CD4-positive, alpha-beta T cell treated with Interleukin-6 at 100 ng/mL for 8 hours (primary cell): ENCODE measurements at regions not wholly inside any gene's neighbourhood (a gene's known extent, or its start where the extent isn't known, plus 50 kb on each side); places are given as distances from the start of the nearest gene placed in this dataset.

Experiments
- DNase-seq: peaks from one replicate; pipeline ENCODE4 v3.0.0-alpha.2; 2020; ENCODE audit warnings: mixed read lengths, low spot score

DNA sequence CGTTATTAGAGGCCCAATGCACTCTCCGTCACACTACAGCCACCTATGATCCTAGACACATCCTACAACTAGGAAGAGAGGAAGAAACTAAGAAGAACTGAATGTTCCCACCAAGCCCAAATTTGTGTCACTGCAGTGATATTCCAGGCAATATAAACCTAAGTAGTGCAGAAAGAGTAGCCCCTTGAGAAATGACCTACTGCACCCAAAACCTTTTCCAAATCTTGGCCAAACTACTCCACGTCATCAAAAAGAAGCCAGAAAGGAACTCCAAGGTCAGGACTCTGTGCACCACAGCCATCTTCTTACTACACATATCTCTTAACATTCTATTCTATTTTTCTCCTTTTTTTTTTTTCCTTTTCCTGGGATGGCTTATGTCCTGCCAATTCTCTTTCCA, 60.2 kb downstream of the ADAMTS1 start:
- DNase-seq: no peak

DNA sequence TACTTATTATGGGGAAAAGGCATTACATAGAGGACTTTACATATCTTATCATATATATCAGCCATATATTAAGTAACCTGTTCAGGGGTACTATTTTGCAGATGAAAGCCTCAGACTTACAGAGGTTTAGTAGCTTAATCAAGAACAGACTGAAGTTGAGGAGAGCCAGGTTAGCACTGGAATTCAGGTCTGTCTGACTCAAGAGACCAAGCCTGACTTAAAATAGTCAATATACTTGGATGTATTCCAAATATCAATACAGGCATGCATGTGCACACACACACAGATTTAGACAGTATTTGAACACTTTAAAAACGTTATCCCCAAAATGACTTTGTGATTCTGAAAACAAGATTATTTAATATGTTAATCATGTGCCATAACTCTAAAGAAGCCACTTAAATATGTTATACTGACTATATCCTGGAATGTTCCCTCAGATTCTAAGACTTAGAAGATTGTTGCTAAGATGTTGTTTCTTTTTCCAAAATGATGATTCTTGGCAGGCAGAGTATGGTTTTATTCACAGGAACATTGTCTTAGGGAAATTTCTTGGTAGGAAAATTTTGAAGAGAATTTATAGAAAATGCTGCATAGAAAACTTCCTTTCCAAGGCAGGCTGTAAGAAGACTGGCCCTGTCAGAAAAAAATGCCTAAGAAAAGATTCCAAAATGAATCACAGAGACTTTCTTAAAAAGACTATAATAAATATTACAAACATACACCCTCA, 61.6 kb downstream of the ADAMTS1 start:
- DNase-seq: no peak

DNA sequence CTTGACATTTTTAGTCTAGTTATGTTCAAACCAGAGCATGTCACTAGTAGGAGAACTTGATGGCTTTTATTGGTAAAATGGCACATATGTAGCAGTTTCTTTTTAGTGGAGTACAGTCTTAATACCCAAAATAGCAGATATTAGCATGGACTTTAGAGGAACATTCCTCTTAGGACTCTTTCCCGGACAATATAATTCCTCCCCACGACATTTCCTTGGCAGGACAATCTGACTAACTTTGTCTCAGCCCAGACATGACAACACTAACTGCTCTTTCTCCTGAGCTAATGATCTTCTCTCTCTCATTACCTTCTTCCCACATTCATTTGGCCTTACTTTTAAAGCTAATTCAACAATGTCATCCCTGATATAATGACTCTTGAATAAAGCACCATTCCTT, 62.5 kb downstream of the ADAMTS1 start:
- no peak for DNase-seq

DNA sequence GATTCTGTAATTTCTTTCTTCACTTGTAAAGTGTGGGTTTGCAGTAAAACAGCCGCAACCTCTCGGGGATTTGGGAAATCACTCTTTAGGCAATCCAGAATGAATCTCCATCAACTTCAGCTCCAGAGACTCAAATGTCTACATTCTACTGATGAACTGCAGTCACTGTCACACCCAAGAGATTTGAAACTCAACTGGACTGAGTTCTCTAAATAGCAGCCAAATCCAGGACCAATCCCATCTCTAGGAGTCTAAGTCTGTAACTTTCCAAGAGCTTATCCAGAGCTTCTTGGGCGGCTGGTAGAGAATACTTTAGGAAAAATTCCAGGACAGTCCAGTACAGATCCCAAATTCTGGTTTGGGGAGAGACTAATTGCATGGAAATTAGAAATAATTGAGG, 62.9 kb downstream of the ADAMTS1 start:
- DNase-seq: no peak

DNA sequence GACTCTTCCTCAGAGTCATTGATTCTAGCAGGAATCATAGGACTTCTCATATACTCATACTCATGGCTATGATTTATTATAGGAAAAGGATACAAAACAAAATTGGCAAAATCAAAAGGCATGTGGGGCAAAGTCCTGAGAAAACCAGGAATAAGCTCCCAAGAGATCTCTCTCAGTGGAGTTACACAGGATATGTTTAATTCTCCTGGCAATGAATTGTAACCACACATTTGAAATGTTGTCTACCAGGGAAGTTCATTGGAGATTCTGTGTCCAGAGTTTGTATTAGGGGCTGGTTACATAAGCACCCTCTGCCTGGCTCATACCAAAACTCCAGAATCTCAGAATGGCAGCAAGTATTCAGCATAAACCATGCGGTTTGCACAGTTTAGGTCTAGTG, 63.9 kb downstream of the ADAMTS1 start:
- no peak for DNase-seq

DNA sequence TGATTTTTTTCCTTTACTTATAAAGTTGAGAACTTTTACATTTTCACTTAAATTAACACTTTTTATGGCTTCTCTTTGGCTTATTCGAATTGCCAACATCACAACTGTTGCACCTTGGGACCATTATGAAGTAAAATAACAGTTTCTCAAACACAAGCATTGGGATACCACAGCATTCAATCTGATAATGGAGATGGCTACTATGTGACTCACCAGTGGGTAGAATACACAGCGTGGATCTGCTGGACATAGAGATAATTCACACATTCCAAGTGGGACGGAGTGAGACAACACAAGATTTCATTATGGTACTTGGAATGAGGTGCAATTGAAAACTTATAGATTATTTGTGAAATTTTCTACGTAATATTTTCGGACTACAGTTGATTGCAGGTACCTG, 68.0 kb downstream of the ADAMTS1 start:
- no peak for DNase-seq

DNA sequence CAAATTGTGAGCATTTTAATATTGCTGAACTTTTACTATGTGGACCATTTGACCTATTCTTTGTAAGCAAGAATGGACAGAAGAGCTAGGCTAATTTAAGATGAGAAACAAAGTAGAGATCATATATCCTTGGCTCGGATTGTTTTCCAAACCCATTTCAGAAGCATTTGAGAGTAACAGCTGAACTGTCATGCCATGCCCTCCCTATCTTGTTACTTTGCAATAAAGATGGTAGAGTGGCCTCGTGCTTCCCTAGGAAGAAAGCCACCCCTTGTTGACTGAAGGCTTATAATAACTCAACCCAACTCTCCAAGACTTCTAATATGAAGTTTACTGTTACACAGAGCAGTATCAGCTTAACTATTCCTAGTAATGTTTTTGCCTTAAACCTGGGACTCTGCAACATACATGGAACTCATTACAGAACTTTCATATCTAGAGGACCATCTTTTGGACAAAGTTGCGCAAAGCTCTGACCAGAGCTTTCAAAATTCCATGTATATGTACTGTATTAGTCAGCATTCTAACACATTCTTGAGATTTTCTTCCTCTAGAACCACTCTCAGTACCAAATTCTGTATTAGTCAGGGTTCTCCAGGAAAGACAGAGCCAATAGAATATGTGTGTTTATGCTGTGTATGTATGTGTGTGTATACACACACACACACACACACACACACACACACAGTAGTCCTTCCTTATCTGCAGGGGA, 68.7 kb downstream of the ADAMTS1 start:
- no peak for DNase-seq

DNA sequence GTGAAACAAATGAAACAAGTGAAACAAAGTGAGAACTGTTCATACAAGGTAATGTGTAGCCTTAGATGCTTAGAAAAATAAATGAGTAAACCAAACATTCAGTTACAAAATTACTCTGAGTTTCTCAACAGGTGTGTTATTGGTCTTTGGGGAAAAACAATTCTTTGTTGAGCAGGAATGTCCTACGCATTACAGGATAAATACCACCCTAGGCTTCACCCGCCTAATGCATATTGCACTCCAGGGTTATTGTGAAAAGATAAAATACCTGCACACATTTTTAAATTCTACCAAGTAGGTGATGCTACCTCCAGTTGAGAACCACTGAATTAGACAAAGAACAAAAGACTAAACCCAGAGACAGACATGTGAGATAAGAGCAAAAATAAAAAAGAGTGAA, 72.2 kb downstream of the ADAMTS1 start:
- no peak for DNase-seq

DNA sequence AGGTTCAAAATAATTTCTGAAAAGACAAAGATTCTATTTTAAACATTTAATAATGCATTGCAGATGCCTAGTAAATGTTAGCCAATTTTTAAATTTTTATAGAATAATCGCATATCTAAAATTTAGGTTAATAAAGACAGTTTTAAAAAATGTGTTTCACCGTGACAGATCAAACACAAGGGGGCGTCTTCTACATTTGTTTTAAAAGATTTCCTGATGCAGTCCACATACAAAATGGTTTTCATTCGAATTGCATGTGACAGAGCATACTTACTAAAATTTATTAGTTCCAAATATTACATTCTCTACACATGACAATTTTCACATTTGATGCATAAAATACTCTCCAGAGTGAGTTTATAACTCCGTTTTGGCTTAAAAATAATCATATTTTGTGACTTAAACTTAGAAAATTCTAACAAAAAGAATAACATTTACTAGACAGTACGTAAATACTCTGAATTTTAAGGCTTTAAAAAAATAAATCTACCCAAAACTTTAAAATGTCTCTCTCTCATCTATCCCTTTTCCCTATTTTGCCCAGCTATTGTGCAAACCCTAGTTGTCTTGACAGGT, 75.5 kb downstream of the ADAMTS1 start:
- DNase-seq: no peak

DNA sequence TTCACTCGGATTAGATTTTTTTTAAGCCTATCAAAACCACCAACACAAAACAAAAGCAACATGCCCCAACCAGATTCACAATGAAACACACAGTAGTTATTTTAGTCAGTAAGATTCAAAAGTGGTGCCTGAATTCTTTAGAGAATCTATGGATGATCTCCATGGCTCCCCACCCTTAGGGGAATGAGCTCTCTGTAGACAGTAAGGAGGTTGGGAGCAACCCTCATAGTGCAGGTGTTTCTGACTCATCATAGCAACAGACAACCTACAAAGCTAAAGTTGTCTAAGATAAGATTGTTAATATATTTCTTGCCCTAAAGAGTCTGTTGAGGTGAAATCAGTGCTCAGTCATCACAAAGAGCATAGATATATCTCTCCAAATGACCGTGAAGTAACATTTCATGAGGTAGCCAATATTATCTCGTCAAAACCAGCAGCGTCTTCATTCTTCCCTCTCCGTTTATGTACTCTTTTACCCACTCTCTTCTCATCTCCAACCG, 78.3 kb downstream of the ADAMTS1 start:
- no peak for DNase-seq

DNA sequence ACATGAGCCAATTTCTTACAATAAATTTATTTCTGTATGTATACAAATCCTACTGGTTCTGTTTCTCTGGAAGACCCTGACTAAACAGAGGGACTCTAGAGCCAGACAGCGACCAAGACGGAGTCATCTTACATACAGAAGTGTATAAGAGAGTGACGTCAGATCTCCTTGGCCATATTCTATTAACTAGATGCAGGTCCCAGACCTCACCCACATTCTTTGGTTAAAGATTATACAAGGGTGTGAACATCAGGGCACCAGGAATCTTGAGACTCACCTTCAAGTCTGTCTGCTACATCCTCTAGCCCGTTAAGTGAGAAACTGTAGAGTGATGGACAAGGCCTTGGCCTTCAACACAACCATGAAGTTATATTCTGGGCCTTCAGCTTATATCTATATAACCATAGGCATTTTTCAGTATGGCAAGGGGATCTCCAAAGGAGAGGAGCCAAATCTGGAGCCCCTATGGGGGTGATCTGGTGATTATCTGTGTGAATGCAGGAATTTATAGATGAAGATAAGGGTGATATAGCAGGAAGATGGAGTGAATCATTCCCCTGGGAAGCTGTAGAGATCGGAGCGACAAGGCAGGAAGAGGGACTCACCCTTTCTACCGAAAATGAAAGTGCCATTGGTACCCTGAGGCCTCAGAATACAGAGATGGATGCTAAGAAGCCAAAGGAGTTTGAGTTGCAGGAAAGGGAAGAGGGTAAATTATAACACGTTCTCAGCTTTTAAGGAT, 83.9 kb downstream of the ADAMTS1 start:
- no peak for DNase-seq

DNA sequence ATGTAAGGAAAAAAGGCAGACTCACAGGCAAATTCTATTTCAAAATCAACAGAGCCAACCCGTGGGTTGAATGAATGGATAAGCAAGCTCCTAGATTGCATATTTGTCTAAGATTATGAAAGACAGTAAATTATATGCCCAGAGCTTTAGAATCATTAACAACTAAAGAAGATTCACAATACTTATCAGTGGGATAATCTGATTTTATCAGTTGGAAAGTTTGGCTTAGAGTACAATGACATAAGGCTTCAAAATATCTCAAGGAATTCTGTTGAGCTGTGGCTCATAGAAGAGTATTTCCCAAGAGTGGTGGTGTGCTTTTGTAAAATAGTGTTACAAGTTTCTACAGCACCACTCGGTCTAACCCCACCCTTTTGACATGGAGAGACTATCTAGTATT, 85.5 kb downstream of the ADAMTS1 start:
- no peak for DNase-seq

DNA sequence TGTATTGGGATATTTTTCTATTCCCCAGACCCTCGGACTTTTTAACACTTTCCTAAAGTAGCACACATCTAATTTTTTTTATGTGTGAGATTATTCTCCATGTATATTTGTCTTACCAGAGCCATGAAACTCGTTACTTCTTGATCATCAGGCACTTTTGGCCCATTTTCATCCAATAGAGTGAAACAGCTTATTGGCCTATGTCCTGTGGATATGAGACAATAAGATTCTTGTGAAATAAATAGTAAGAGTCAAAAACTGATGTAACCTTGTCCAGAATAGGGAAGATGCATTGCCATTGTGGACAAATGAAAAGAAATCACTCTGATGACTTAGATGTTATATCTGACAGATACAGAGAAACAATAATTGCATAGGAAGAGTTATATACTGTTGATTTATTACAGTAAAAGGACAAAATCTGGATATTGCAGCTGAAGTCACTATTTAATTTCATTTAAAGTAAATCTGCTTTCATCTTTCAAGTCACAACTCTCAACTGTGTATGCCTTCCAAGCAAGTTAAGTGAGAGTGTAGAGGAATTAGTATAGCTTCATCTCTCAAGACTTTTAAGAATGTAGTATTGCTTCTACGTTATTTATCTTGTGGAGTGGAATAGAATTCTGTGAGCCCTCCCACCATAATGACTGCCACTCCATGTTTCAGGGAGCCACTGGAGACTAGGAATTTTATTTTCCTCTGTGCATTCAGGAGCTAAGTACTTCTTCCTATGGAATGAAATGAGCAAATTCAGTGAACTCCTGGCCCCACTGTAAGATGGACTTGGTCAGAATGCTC, 86.9 kb downstream of the ADAMTS1 start:
- no peak for DNase-seq

DNA sequence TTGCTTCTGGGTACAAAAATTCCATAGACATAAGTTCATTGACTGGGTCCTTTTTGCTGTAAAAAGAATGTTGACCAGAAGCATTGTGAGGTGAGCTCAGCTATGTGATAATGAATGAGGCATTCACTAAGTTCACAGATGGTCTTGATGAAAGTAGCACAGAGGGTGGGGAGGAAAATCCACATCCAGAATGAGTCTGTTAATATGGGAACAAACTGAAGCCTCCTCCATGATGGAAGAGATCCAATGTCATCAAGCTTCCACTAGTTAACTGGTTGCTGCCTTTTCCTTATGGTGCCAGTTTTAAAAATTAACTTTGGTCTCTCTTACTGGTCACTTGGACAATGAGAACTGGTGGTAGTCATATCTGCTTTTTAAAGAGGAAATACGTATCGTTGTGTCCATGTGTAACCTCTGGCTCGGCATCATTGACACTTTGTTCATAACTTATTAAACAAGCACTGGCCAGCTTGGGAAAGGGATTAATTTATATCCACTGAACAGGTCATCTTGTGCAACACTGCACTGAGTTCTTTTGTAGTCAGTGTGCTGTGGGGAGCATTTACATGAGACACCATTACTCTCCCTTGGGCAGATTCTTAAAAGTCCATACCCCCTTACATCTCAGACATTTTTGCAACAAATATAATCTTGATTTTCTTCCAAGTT, 88.6 kb downstream of the ADAMTS1 start:
- DNase-seq: no peak

DNA sequence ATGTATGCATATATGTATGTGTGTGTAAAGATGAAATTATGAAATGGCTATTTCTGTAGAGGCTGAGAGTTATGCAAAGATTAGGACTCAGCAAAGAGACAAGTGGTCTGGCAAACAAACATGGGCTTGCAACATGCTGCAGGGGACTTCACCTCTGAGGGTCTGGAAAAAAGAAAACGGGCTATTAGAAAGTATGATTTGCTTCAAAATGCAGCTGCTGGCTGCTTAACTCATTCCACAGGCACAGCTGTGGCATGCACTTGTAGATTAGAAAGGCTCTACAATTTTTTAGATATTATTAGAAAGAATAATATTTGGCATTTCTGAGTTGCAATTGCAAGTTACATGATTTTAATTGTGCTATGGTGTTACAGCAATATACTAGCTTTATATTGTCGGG, 90.4 kb downstream of the ADAMTS1 start:
- no peak for DNase-seq

DNA sequence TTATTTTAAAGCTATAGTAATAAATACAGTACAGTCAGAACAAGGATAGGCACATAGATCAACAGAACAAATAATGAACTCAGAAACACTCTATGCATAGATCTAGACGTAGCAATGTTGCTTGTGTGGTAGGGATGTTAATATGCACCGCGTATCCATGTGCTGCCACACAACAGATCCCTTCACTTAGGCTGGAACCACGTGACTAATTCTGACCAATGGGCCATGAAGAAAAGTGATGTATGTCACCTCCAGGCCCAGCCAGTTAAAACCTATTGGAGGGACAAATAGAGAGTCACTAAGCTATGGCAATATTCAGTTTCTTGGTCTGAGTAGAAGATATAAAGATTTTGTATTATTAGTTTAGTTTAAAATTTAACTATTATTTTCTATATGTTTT, 91.4 kb downstream of the ADAMTS1 start:
- no peak for DNase-seq

DNA sequence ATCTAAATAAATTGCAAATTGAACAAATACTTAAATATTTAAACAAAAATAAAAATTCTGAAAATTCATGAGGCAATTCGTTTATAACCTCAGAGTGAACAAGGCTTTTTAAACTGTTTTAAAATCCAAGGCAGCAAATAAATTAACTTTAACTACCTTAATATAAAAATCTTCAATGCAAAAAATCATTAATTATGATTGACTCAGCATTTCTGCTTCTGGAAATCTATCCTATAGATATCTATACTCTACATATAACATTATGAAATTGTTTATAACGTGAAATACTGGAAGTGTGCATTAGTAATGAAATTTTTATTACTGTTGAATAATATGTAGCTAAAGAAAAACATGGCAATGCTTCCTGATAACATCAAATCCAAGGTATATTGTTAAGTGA, 92.4 kb downstream of the ADAMTS1 start:
- DNase-seq: no peak

DNA sequence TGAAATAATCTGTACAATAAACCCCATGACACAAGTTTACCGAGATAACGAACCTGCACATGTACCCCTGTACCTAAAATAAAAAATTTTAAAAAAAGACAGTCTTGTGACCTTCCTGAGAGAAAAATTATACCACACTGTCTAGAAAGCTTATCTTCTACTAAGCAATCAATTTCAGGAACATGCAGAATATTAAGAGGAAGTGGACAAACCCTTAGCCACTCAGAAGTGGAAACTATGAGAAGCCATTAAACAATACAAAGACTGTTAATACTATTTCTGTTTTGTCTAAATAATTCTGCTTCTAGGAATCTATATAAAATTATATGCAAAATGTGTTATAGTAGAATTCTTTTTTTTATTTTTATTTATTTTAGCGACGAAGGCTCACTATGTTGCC, 93.9 kb downstream of the ADAMTS1 start:
- DNase-seq: no peak

DNA sequence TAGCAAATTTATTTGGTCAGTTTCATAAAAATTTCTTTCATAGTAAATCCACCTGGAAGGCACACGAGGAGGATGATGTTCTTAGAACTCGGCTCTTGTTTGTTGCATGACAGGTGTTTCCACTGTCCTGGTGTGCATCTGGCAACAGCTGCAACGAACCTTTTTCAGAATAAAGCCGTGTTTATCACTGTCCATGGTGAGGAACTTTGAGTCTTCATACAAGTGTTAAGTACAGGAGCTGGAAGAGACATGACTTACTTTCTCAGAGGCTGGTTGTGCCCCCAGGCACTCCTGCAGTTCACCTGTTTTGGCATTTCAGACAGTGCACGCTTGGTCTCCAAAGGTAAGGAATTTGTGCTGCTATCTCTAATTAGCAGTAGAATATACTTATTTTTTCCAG, 97.1 kb downstream of the ADAMTS1 start:
- DNase-seq: no peak

DNA sequence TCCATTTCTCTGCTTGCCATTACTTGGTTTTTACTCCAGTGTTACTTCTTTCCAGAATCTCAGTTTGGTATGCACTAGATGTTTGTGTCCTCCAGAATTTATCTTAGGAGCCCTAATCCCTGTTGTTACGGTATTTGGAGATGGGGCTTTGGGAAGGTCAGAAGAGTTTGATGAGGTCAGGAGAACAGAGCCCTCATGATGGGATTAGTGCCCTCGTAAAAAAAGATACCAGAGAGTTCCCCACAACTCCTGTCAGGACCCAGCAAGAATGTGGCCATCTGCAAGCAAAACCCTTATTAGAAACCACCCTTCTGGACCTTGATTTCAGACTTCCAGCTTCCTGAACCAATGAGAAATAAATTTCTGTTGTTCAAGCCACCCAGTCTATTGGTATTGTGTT, 98.0 kb downstream of the ADAMTS1 start:
- no peak for DNase-seq

DNA sequence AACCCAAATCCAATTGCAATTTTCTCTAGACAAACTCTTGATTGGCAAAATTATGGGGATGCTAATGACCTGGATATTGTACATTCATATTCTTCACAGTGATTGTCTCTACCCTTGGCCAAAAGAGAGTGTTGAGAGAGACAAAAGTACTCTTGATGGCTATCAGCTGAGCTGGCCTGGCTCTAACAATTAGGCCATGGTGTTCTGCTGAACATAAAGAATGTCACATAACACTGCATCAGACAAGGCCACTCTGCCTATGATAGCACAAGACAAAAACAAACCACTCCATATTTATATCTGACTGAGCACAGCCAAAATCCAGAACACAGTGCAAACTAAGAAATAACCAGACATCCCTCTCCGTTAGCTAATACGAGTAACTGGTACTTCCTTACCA, 101.7 kb downstream of the ADAMTS1 start:
- DNase-seq: no peak
